Type B pancreatic cell (in vitro differentiated cells): ENCODE measurements at regions not wholly inside any gene's neighbourhood (a gene's known extent, or its start where the extent isn't known, plus 50 kb on each side); places are given as distances from the start of the nearest gene placed in this dataset.

ENCODE experiments used
- DNase-seq: peaks from one replicate; pipeline ENCODE4 v3.0.0; 2021; ENCODE audit warnings: mixed read lengths; ENCODE audit not compliant: unreplicated experiment; ENCODE audit errors: extremely low spot score
- H3K27ac Mint-ChIP-seq: 2 replicates; pipeline ENCODE4 v1.8.0; 2021; ENCODE audit warnings: mild to moderate bottlenecking, mixed read lengths
- H3K27me3 Mint-ChIP-seq: 2 replicates; pipeline ENCODE4 v1.8.0; 2021; ENCODE audit warnings: mixed read lengths
- H3K36me3 Mint-ChIP-seq: 2 replicates; pipeline ENCODE4 v1.8.0; 2021; ENCODE audit warnings: mixed read lengths
- H3K4me1 Mint-ChIP-seq: one replicate; pipeline ENCODE4 v1.8.0; 2021; ENCODE audit warnings: mixed read lengths; ENCODE audit not compliant: unreplicated experiment
- H3K4me3 Mint-ChIP-seq: 2 replicates; pipeline ENCODE4 v1.8.0; 2021; ENCODE audit warnings: mild to moderate bottlenecking, mixed read lengths
- H3K9me3 Mint-ChIP-seq: 2 replicates; pipeline ENCODE4 v1.8.0; 2021; ENCODE audit warnings: mixed read lengths
- TF ChIP-seq, protein P1 (sequence below): fragments of 200-600 bp; sonication (generic); conservative IDR thresholded peaks from 2 replicates; pipeline ENCODE4 v1.5.0; 2021; ENCODE audit warnings: antibody characterized with exemption, mild to moderate bottlenecking

DNA sequence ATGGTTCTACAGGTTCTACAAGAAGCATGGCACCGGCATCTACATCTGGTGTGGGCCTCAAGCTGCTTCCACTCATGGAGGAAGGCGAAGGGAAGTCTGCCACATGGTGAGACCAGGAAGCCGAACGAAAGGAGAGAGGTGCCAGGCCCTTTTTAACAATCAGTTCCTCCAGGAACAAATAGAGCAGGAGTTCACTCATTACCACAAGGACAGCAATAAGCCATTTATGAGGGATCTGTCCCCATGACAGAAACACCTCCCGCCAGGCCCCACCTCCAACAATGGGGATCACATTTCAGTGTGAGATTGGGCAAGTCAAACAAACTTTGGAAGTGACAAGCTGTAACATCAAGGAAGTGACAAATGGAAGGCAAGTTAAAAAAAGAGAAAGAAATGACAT is 95.5 kb upstream of the PTPN3 start:
- Mint-ChIP-seq H3K36me3 (no peaks in the 10 kb centered on the region), H3K4me1 (no peaks in the 10 kb centered on the region), H3K27me3 (no peaks in the 10 kb centered on the region), H3K9me3 (peaks cover 22% of the 10 kb centered on the region), H3K4me3 (no peak overlapping the region), H3K27ac (no peak overlapping the region)
- TF ChIP-seq, protein P1, sequence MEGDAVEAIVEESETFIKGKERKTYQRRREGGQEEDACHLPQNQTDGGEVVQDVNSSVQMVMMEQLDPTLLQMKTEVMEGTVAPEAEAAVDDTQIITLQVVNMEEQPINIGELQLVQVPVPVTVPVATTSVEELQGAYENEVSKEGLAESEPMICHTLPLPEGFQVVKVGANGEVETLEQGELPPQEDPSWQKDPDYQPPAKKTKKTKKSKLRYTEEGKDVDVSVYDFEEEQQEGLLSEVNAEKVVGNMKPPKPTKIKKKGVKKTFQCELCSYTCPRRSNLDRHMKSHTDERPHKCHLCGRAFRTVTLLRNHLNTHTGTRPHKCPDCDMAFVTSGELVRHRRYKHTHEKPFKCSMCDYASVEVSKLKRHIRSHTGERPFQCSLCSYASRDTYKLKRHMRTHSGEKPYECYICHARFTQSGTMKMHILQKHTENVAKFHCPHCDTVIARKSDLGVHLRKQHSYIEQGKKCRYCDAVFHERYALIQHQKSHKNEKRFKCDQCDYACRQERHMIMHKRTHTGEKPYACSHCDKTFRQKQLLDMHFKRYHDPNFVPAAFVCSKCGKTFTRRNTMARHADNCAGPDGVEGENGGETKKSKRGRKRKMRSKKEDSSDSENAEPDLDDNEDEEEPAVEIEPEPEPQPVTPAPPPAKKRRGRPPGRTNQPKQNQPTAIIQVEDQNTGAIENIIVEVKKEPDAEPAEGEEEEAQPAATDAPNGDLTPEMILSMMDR, result no peak
- no peak for DNase-seq

DNA sequence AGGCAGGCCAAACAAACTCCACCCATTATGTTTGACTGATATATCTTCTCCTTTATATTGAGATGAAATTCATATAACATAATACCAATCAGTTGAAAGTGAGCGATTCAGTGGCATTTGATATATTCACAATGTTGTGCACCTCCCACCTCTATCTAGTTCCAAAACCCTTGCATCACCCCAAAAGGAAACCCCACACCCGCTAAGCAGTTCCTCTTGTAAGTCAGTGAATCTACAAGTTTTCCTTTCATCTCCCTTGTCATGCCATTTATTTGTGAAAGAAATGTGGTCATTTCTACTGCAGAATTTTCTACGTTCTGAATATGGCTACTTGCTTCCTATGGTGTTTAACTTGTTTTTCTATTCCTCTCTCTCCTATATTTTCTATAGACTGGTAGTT is 99.4 kb upstream of the PTPN3 start:
- no peak for DNase-seq
- no peak overlapping the region for H3K4me3 Mint-ChIP-seq
- no peaks in the 10 kb centered on the region for H3K4me1 Mint-ChIP-seq
- H3K27ac Mint-ChIP-seq, result no peak overlapping the region
- peaks cover 5% of the 10 kb centered on the region for H3K27me3 Mint-ChIP-seq
- H3K36me3 Mint-ChIP-seq, result no peaks in the 10 kb centered on the region
- TF ChIP-seq, protein P1, result no peak
- peaks cover 8% of the 10 kb centered on the region for H3K9me3 Mint-ChIP-seq

DNA sequence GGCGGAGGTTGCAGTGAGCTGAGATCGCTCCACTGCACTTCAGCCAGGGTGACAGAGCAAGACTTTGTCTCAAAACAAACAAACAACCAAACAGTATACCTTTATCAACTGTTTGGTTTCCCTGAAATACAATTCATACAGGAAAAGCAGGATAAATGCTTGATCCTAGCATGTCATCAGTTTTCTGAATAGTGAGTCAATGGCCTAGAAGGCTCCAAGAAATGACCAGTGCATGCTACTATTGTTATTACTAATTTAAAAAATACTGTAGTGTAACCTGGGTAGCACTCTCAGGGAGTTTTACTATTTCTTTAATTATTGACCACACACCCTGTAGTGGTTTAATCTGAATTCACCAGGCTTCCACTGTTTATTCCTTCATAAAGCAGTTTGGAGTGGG is 101.0 kb upstream of the PTPN3 start:
- Mint-ChIP-seq H3K9me3 (peaks cover under 1% of the 10 kb centered on the region), H3K27me3 (peaks cover 10% of the 10 kb centered on the region), H3K27ac (no peak overlapping the region), H3K4me1 (no peaks in the 10 kb centered on the region), H3K4me3 (no peak overlapping the region), H3K36me3 (no peaks in the 10 kb centered on the region)
- TF ChIP-seq, protein P1, result no peak
- no peak for DNase-seq

DNA sequence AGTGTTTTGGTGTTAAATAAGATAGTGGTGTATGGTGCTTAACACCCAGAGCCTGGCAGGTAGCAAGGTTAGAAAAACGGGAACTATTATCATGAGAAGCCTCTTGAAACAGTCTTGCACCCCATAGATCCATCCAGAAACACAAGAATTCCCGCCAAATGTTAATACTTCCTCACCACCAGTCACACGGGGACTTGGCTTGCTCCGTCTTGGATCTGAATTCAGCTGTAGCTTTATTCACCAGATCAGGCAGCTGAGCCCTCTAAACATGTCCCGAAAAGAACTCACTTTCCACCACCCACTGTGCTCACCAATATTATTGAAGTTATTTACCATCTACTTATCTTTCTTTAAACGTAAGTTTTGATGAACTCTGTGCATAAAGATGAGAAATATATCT is 101.6 kb upstream of the PTPN3 start:
- H3K4me1 Mint-ChIP-seq, result no peaks in the 10 kb centered on the region
- H3K36me3 Mint-ChIP-seq, result no peaks in the 10 kb centered on the region
- H3K27me3 Mint-ChIP-seq, result peaks cover 10% of the 10 kb centered on the region
- no peak for DNase-seq
- H3K4me3 Mint-ChIP-seq, result no peak overlapping the region
- TF ChIP-seq, protein P1, result no peak
- H3K27ac Mint-ChIP-seq, result no peak overlapping the region
- H3K9me3 Mint-ChIP-seq, result no peaks in the 10 kb centered on the region

DNA sequence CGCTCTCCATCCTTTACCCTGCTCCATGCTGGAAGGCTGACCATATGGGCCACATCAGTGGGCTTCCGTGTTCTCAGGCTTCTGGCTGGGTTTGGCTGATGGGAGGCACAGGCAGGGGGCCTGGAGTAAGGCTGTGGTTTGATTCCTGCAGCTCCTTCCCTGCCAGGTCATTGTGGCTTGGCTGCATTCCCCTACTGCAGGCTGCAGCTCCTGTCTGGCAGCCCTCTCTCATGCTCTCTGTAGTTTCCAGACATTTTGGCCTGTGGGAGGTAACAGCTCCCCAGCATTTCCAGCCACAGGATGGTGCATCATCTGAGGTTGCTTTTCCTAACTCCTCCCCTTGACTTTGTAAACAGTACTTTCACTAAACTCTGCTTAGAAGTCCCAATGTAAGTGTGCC is 102.0 kb upstream of the PTPN3 start:
- H3K27me3 Mint-ChIP-seq, result peaks cover 10% of the 10 kb centered on the region
- no peak overlapping the region for H3K27ac Mint-ChIP-seq
- no peak overlapping the region for H3K4me3 Mint-ChIP-seq
- no peaks in the 10 kb centered on the region for H3K9me3 Mint-ChIP-seq
- DNase-seq, result no peak
- no peaks in the 10 kb centered on the region for H3K36me3 Mint-ChIP-seq
- TF ChIP-seq, protein P1, result no peak
- H3K4me1 Mint-ChIP-seq, result no peaks in the 10 kb centered on the region

DNA sequence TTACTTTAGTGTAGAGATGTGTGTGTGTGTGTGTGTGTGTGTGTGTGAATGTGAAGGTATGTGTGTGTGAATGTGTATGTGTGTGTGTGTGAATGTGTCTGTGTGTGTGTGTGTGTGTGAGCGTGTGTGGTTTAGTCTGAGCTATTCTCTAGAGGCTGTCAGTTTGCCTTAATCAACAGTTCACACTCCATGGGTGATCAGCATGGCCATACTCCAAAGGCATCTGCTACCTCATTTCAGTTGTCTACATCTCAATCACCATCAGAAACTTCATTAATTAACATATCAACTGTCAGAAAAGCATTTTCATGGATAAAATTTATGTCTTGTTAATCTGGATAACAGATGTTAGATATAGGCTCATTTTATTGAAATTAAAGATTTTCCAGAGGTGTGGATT is 103.1 kb upstream of the PTPN3 start:
- H3K27ac Mint-ChIP-seq, result no peak overlapping the region
- H3K27me3 Mint-ChIP-seq, result peaks cover 10% of the 10 kb centered on the region
- H3K4me3 Mint-ChIP-seq, result no peak overlapping the region
- no peaks in the 10 kb centered on the region for H3K9me3 Mint-ChIP-seq
- H3K36me3 Mint-ChIP-seq, result no peaks in the 10 kb centered on the region
- no peak for DNase-seq
- TF ChIP-seq, protein P1, result no peak
- no peaks in the 10 kb centered on the region for H3K4me1 Mint-ChIP-seq
